Right lobe of liver (tissue), 6 donors: ENCODE measurements at regions not wholly inside any gene's neighbourhood (a gene's known extent, or its start where the extent isn't known, plus 50 kb on each side); places are given as distances from the start of the nearest gene placed in this dataset.

Source experiments
- ATAC-seq, 4 donors: fragments of 200-7000 bp; cut with Tn5 transposase; one replicate each; pipeline ENCODE4 v1.9.1; 2020; ENCODE audit warnings: mild to moderate bottlenecking in 4 of 4, moderate library complexity in 4 of 4
- DNase-seq, 3 donors: peaks; one replicate each; pipeline ENCODE4 v3.0.0-alpha.2; 2020
- H3K27ac ChIP-seq, 3 donors: fragments of 200-600 bp; one replicate each; pipeline ENCODE4 v1.8.0; 2022
- H3K27me3 ChIP-seq, 2 donors: fragments of 200-600 bp; one replicate each; pipeline ENCODE4 v1.8.0; 2022
- H3K36me3 ChIP-seq, 4 donors: fragments of 200-600 bp; sonication (generic) in 1 of 4; one replicate each; pipeline versions ENCODE4 v1.5.1 to v1.8.0; 2017 to 2022; ENCODE audit warnings: control low read depth in 1 of 4
- H3K4me1 ChIP-seq, 4 donors: fragments of 200-600 bp; sonication (generic) in 1 of 4; one replicate each; pipeline versions ENCODE4 v1.5.1 to v1.8.0; 2017 to 2022; ENCODE audit warnings: control low read depth in 1 of 4
- H3K4me3 ChIP-seq, 3 donors: fragments of 200-600 bp; one replicate each; pipeline ENCODE4 v1.8.0; 2022
- H3K9me3 ChIP-seq, 4 donors: fragments of 200-600 bp; sonication (generic) in 1 of 4; one replicate each; pipeline versions ENCODE4 v1.5.1 to v1.8.0; 2017 to 2022; ENCODE audit warnings: control low read depth in 1 of 4
- CTCF ChIP-seq, 4 donors: fragments of 200-600 bp in 3 of 4; fragments of 450-650 bp in 1 of 4; IDR thresholded peaks; one replicate each; pipeline versions ENCODE4 v1.5.1 to v1.8.0; 2016 to 2022; ENCODE audit warnings: antibody characterized with exemption in 4 of 4, mild to moderate bottlenecking in 2 of 4
- POLR2A ChIP-seq: fragments of 450-650 bp; IDR thresholded peaks from one replicate; pipeline ENCODE4 v1.6.1; 2017; ENCODE audit warnings: antibody characterized with exemption, mild to moderate bottlenecking
- WGBS: methylation state at CpG from one replicate; pipeline ENCODE4 v1.1.6; 2018; ENCODE audit warnings: low coverage, low lambda C conversion rate; ENCODE audit not compliant: insufficient coverage; ENCODE audit errors: missing lambda C conversion rate; 5-methylcytosine and 5-hydroxymethylcytosine counted together
- intact Hi-C, 2 donors: fragments of 100-400 bp; cut with DNase I; formaldehyde crosslinking; loops; one replicate each; pipeline versions ENCODE4 v1.11.2 to v1.14.1; 2022
- donor health status: DM: no; HTN: yes; CAD: no.
- donor health status: DM: no; HTN: no; CAD: no.
- donor health status: DM: no; HTN: no; CAD: no.
- donor health status: DM: no; HTN: yes; CAD: no.
- donor health status: DM: no; HTN: yes; CAD: no.

GRCh38 chr2:81551040-81551634 is 1246.6 kb upstream of the LRRTM1 start:
- intact Hi-C loops: no loop called here
- ATAC-seq (no peak), DNase-seq (no peak)
- Histone ChIP-seq H3K27me3 (no peaks in the 10 kb centered on the region), H3K9me3 (no peaks in the 10 kb centered on the region), H3K27ac (no peak overlapping the region), H3K4me1 (no peaks in the 10 kb centered on the region), H3K4me3 (no peak overlapping the region), H3K36me3 (no peaks in the 10 kb centered on the region)
- no peak for TF ChIP-seq CTCF (IDR thresholded peaks at IDR 0.05)
- TF ChIP-seq POLR2A: no peak
- WGBS: 59% methylated on average over 3 of the region's 3 CpGs

- intact Hi-C loops: no loop called here
- H3K9me3 ChIP-seq: no peaks in the 10 kb centered on the region
- H3K36me3 ChIP-seq: no peaks in the 10 kb centered on the region
- H3K27me3 ChIP-seq: no peaks in the 10 kb centered on the region
- WGBS: 63% methylated on average over 3 of the region's 3 CpGs
- H3K27ac ChIP-seq: no peak overlapping the region
- H3K4me1 ChIP-seq: no peaks in the 10 kb centered on the region
- no peak for ATAC-seq
- DNase-seq: no peak
- no peak overlapping the region for H3K4me3 ChIP-seq
- TF ChIP-seq POLR2A (no peak), CTCF (IDR thresholded peaks at IDR 0.05) (no peak)
Measured at GRCh38 chr2:81550277-81550676, 1245.7 kb upstream of the LRRTM1 start.

- ATAC-seq (no peak), DNase-seq (no peak)
- Histone ChIP-seq H3K4me3 (no peak overlapping the region), H3K27me3 (no peaks in the 10 kb centered on the region), H3K27ac (no peak overlapping the region), H3K4me1 (no peaks in the 10 kb centered on the region), H3K36me3 (no peaks in the 10 kb centered on the region), H3K9me3 (no peaks in the 10 kb centered on the region)
- 55% methylated on average over 4 of the region's 5 CpGs for WGBS
- no peak for TF ChIP-seq CTCF (IDR thresholded peaks at IDR 0.05)
- no peak for TF ChIP-seq POLR2A
- intact Hi-C loops: no loop called here
Measured at GRCh38 chr2:81549646-81550045, 1245.1 kb upstream of the LRRTM1 start.

- Histone ChIP-seq H3K4me1 (no peaks in the 10 kb centered on the region), H3K36me3 (no peaks in the 10 kb centered on the region), H3K27ac (no peak overlapping the region), H3K9me3 (no peaks in the 10 kb centered on the region), H3K27me3 (no peaks in the 10 kb centered on the region), H3K4me3 (no peak overlapping the region)
- intact Hi-C loops: no loop called here
- ATAC-seq (no peak), DNase-seq (no peak)
- no peak for TF ChIP-seq POLR2A
- no peak for TF ChIP-seq CTCF (IDR thresholded peaks at IDR 0.05)
- 53% methylated on average over 2 of the region's 2 CpGs for WGBS
Measured at GRCh38 chr2:81545626-81546025, 1241.1 kb upstream of the LRRTM1 start.

- 32% methylated on average over 1 of the region's 1 CpG for WGBS
- TF ChIP-seq CTCF (IDR thresholded peaks at IDR 0.05) (no peak), POLR2A (no peak)
- H3K27ac ChIP-seq: no peak overlapping the region
- ATAC-seq: no peak
- no peak for DNase-seq
- intact Hi-C loops: no loop called here
- H3K9me3 ChIP-seq: no peaks in the 10 kb centered on the region
- H3K4me1 ChIP-seq: no peaks in the 10 kb centered on the region
- no peaks in the 10 kb centered on the region for H3K27me3 ChIP-seq
- H3K4me3 ChIP-seq: no peak overlapping the region
- H3K36me3 ChIP-seq: no peaks in the 10 kb centered on the region
Measured at GRCh38 chr2:81542119-81542518, 1237.6 kb upstream of the LRRTM1 start.
